CD4-positive, alpha-beta T cell (primary cell): ENCODE measurements at regions not wholly inside any gene's neighbourhood (a gene's known extent, or its start where the extent isn't known, plus 50 kb on each side); places are given as distances from the start of the nearest gene placed in this dataset.
"Not testable (repeated sequence)": the region's sequence is repeated elsewhere in the genome, so short reads cannot be mapped to it uniquely, and the experiment has no call there.

ENCODE experiments used
- ATAC-seq: fragments of 200-7000 bp; cut with Tn5 transposase; one replicate; pipeline ENCODE4 v1.10.0; 2022; ENCODE audit warnings: mild to moderate bottlenecking; ENCODE audit not compliant: poor library complexity
- CTCF ChIA-PET: fragments of 350-600 bp; sonication (Branson Sonifier 250); formaldehyde crosslinking; loops from one replicate; lab custom pipeline; 2021; ENCODE audit warnings: antibody characterized with exemption, inconsistent platforms; lab: Charles Lee
- POLR2A ChIA-PET: fragments of 350-600 bp; sonication (Branson Sonifier 250); formaldehyde crosslinking; loops from one replicate; lab custom pipeline; 2021; ENCODE audit warnings: antibody characterized with exemption, inconsistent platforms; lab: Charles Lee
- DNase-seq, 14 experiments: peaks; one replicate each; pipeline ENCODE4 v3.0.0-alpha.2; 2013 to 2020; ENCODE audit warnings: mixed read lengths in 2 of 14
- H3K27ac ChIP-seq, 2 donors: one replicate each; pipeline versions ENCODE4 v1.5.1 to v1.7.0; 2013; ENCODE audit warnings: low read length in 2 of 2, low read depth in 1 of 2, mild to moderate bottlenecking in 1 of 2
- H3K27me3 ChIP-seq, 2 experiments: 1 replicate in 1 of 2; 2 replicates in 1 of 2; pipeline versions ENCODE4 v1.6.1 to v1.7.0; 2013; ENCODE audit warnings: low read length in 2 of 2, control low read depth in 1 of 2, mild to moderate bottlenecking in 1 of 2, moderate library complexity in 1 of 2; ENCODE audit not compliant: insufficient read depth in 2 of 2, control insufficient read depth in 1 of 2
- H3K36me3 ChIP-seq: one replicate; pipeline ENCODE4 v1.6.1; 2013; ENCODE audit warnings: low read length, control low read depth; ENCODE audit not compliant: insufficient read depth
- H3K4me1 ChIP-seq: one replicate; pipeline ENCODE4 v1.6.1; 2013; ENCODE audit warnings: low read length, control low read depth; ENCODE audit not compliant: insufficient read depth
- H3K4me3 ChIP-seq: one replicate; pipeline ENCODE4 v1.5.1; 2013; ENCODE audit warnings: mild to moderate bottlenecking, low read length, moderate library complexity
- H3K9me3 ChIP-seq, 2 experiments: 1 replicate in 1 of 2; 2 replicates in 1 of 2; pipeline versions ENCODE4 v1.6.1 to v1.7.0; 2013; ENCODE audit warnings: low read length in 2 of 2, mild to moderate bottlenecking in 2 of 2, control low read depth in 1 of 2, moderate library complexity in 1 of 2; ENCODE audit not compliant: control insufficient read depth in 1 of 2, insufficient read depth in 1 of 2
- H3K27ac Mint-ChIP-seq: one replicate; pipeline ENCODE4 v1.8.0; 2020; ENCODE audit warnings: mixed read lengths
- H3K27me3 Mint-ChIP-seq: one replicate; pipeline ENCODE4 v1.8.0; 2021; ENCODE audit warnings: mixed read lengths
- H3K36me3 Mint-ChIP-seq: one replicate; pipeline ENCODE4 v1.8.0; 2021; ENCODE audit warnings: low read depth, mixed read lengths
- H3K4me1 Mint-ChIP-seq: one replicate; pipeline ENCODE4 v1.8.0; 2021; ENCODE audit warnings: low read depth, mixed read lengths
- H3K4me3 Mint-ChIP-seq: one replicate; pipeline ENCODE4 v1.8.0; 2020; ENCODE audit warnings: mild to moderate bottlenecking, mixed read lengths
- H3K9me3 Mint-ChIP-seq: one replicate; pipeline ENCODE4 v1.8.0; 2020; ENCODE audit warnings: mixed read lengths
- intact Hi-C, 2 experiments: fragments of 100-400 bp; cut with DNase I in 1 of 2; cut with micrococcal nuclease in 1 of 2; formaldehyde crosslinking; loops; one replicate each; pipeline versions ENCODE4 v1.15.1 to v1.9.0; 2023 to 2025; cut with DNase I, micrococcal nuclease
- TF ChIP-seq, protein P1 (sequence below): fragments of 200-600 bp; IDR thresholded peaks from one replicate; pipeline ENCODE4 v1.8.0; 2022; ENCODE audit warnings: antibody characterized with exemption, mild to moderate bottlenecking

DNA sequence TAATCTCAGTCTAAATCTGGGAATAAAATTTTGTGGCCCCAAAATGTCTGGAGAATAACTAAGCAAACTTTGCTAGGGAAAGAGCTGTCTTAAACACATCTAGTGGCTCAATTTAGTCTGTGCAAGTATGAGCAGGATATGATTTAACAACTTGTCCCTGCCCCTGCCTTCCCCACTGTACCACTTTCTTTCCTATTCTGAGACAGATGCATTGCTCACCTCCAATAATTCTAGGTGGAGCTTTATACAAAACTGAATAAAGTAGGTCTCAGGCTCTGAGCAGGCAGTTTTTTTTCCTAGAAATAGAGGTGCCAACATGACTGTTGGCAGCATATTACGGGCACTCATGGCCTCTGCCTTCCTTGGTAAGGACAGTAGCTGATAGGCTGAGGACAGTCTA lies 412.1 kb downstream of the DAD1 start:
- ChIA-PET CTCF (no interaction called here), POLR2A (interaction anchor here (1.4 kb wide), 1 partner anchor 393 kb away, joined by 4 read pairs; no protein-coding TSS in a partner anchor)
- H3K36me3 Mint-ChIP-seq: no peaks in the 10 kb centered on the region
- intact Hi-C loops: no loop called here
- Histone ChIP-seq H3K4me1 (peaks cover 3% of the 10 kb centered on the region), H3K27me3 (no peaks in the 10 kb centered on the region), H3K4me3 (no peak overlapping the region), H3K27ac (no peak overlapping the region), H3K9me3 (no peaks in the 10 kb centered on the region), H3K36me3 (no peaks in the 10 kb centered on the region)
- ATAC-seq: no peak
- DNase-seq: no peak
- H3K27me3 Mint-ChIP-seq: no peaks in the 10 kb centered on the region
- peaks cover 19% of the 10 kb centered on the region for H3K4me1 Mint-ChIP-seq
- no peak overlapping the region for H3K4me3 Mint-ChIP-seq
- TF ChIP-seq, protein P1, sequence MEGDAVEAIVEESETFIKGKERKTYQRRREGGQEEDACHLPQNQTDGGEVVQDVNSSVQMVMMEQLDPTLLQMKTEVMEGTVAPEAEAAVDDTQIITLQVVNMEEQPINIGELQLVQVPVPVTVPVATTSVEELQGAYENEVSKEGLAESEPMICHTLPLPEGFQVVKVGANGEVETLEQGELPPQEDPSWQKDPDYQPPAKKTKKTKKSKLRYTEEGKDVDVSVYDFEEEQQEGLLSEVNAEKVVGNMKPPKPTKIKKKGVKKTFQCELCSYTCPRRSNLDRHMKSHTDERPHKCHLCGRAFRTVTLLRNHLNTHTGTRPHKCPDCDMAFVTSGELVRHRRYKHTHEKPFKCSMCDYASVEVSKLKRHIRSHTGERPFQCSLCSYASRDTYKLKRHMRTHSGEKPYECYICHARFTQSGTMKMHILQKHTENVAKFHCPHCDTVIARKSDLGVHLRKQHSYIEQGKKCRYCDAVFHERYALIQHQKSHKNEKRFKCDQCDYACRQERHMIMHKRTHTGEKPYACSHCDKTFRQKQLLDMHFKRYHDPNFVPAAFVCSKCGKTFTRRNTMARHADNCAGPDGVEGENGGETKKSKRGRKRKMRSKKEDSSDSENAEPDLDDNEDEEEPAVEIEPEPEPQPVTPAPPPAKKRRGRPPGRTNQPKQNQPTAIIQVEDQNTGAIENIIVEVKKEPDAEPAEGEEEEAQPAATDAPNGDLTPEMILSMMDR: no peak
- H3K9me3 Mint-ChIP-seq: no peaks in the 10 kb centered on the region
- H3K27ac Mint-ChIP-seq: no peak overlapping the region

DNA sequence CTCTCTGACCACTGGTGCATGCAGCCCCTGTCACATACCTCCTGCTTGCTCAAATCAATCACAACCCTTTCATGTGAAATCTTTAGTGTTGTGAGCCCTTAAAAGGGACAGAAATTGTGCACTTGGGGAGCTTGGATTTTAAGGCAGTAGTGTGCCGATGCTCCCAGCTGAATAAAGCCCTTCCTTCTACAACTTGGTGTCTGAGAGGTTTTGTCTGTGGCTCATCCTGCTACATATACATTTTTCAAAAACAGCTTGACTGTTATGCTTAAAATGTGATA lies 413.8 kb downstream of the DAD1 start:
- intact Hi-C loops, H3K4me3 ChIP-seq, H3K27ac ChIP-seq, H3K36me3 Mint-ChIP-seq, H3K9me3 Mint-ChIP-seq, DNase-seq, ATAC-seq, H3K27me3 ChIP-seq, POLR2A ChIA-PET, H3K9me3 ChIP-seq, H3K27me3 Mint-ChIP-seq, CTCF ChIA-PET, H3K36me3 ChIP-seq, H3K4me1 ChIP-seq, H3K4me3 Mint-ChIP-seq, H3K27ac Mint-ChIP-seq: not testable (repeated sequence)
- H3K4me1 Mint-ChIP-seq: peaks cover 19% of the 10 kb centered on the region

DNA sequence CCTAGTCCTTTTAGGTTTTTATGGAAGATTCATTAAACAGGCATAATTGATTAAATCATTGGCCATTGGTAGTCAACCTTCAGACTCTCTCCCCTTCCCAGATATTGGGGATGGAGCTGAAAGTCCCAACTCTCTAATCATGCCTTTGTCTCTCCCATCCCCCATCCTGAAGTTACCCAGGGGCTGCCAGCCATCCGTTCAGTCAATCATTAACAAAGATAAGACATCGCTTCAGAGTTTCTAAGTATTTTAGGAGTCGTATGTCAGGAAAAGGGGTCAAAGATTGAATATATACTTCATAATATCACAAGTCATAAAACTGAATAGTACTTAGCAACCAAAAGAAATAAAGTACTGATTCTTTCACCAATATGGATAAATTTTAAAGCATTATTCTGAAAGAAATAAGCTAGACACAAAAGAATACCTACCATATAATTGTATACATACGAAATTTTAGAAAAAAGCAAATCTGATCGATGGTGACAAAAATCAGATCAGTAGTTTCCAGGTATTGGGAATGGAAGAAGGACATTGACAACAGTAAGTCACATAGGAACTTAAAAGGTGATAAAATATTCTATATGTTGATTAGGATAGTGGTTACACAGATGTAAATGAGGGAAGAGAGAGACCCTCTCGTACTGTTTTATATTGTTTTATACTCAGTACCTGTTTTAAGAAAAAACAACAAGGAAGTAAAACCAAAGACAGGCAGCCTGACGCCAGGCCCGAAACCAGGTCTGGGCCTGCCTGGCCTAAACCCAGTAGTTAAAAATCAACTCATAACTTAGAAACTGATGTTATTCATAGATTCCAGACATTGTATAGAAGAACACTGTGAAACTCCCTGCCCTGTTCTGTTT lies 414.4 kb downstream of the DAD1 start:
- DNase-seq (no peak), ATAC-seq (no peak)
- peaks cover 15% of the 10 kb centered on the region for H3K4me1 Mint-ChIP-seq
- peaks cover 3% of the 10 kb centered on the region for H3K4me1 ChIP-seq
- intact Hi-C loops: no loop called here
- TF ChIP-seq, protein P1: no peak
- no peaks in the 10 kb centered on the region for H3K9me3 Mint-ChIP-seq
- ChIA-PET CTCF (no interaction called here), POLR2A (no interaction called here)
- H3K4me3 Mint-ChIP-seq: no peak overlapping the region
- no peaks in the 10 kb centered on the region for H3K36me3 ChIP-seq
- no peaks in the 10 kb centered on the region for H3K27me3 Mint-ChIP-seq
- H3K27me3 ChIP-seq: no peaks in the 10 kb centered on the region
- H3K27ac Mint-ChIP-seq: no peak overlapping the region
- H3K9me3 ChIP-seq: no peaks in the 10 kb centered on the region
- no peaks in the 10 kb centered on the region for H3K36me3 Mint-ChIP-seq
- no peak overlapping the region for H3K27ac ChIP-seq
- no peak overlapping the region for H3K4me3 ChIP-seq
